ENCODE measurements at regions not wholly inside any gene's neighbourhood (a gene's known extent, or its start where the extent isn't known, plus 50 kb on each side); places are given as distances from the start of the nearest gene placed in this dataset.

DNA sequence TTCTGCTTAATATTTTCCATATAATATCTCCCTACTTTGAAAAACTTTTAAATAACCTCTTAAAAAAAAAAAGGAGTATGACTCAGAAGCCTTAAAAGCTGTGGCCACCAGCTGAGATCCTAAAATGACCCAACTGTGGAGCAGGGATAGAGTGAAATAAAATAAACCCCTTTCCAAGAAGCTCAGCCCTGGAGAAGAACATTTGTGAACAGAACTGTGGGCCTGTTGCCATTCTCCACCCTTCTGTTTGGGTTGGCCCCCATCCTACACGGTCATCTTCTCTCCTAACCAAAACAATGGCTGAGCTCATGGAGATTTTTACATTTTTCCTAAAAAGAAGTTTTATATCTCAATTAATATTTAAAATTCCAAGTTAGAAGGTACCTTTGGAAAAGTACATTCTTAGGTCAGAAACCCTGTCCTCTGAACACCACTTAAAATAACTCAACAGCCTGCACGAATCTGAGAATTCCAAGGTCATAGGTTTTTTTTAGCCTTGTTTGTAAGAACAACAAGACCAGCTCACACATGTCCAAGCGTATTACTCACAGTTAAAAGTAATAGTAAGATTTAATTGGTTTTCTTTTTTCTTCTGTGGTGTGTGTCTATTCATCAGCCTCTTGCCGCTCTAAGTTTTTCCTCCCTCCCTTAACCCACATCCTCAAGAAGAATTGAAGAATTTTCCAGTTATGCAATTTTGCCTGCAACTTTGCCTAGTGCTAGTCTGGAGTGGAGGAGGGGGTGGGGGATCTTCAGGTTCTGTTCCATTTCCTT, 107.7 kb upstream of the ERRFI1 start:
- intact Hi-C loops (cut with DNase I; ENCODE audit: low total_unique reads) = no loop called here

DNA sequence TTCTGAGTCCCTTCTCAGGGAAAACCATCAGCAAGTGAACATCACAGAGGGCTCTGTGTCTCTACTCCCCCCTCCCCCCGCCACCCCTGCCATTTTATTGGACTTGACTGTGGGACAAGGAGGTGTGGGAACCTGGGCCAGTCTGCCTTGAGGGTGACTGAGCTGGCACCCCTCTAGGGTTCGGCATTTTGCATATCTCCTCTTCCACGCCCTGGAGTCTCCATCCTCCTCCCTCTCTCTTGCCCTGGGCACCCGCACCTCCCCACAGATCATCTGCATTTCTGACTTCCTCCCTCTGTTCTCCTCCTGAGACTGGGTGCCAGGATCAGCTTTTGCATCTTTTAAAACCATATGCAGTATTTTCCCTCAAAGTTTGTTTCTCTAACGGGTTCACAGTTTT, 107.1 kb upstream of the ERRFI1 start:
- intact Hi-C loops (cut with DNase I; ENCODE audit: low total_unique reads) = no loop called here
- H3K4me3 ChIP-seq = no peak overlapping the region
- peak overlapping the region in 7 of 8 donors; percentile 7 to 71 (median 36) for H3K27ac ChIP-seq
- H3K27me3 ChIP-seq (replicated peaks in 1 of 7) = peaks cover 0 to 31% (median 0%) of the 10 kb centered on the region in 7 donors
- 47 to 83% (median 65%) methylated on average over 5 of the region's 5 CpGs for WGBS, 5 donors
- no peaks in the 10 kb centered on the region for H3K36me3 ChIP-seq
- no peak for TF ChIP-seq POLR2A (IDR thresholded peaks at IDR 0.05)
- TF ChIP-seq, protein P1, sequence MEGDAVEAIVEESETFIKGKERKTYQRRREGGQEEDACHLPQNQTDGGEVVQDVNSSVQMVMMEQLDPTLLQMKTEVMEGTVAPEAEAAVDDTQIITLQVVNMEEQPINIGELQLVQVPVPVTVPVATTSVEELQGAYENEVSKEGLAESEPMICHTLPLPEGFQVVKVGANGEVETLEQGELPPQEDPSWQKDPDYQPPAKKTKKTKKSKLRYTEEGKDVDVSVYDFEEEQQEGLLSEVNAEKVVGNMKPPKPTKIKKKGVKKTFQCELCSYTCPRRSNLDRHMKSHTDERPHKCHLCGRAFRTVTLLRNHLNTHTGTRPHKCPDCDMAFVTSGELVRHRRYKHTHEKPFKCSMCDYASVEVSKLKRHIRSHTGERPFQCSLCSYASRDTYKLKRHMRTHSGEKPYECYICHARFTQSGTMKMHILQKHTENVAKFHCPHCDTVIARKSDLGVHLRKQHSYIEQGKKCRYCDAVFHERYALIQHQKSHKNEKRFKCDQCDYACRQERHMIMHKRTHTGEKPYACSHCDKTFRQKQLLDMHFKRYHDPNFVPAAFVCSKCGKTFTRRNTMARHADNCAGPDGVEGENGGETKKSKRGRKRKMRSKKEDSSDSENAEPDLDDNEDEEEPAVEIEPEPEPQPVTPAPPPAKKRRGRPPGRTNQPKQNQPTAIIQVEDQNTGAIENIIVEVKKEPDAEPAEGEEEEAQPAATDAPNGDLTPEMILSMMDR (IDR thresholded peaks at IDR 0.05 in 8 of 11, conservative IDR thresholded peaks at IDR 0.05 in 3 of 11) = no peak
- no peak for TF ChIP-seq POLR2AphosphoS5 (IDR thresholded peaks at IDR 0.05)
- no peak for DNase-seq
- no peaks in the 10 kb centered on the region for H3K9me3 ChIP-seq
- peaks cover 0 to 24% (median 4%) of the 10 kb centered on the region in 6 donors for H3K4me1 ChIP-seq

More for the DNA sequence above, 107.7 kb upstream of the ERRFI1 start:
- no peak for DNase-seq
- peaks cover 0 to 24% (median 4%) of the 10 kb centered on the region in 6 donors for H3K4me1 ChIP-seq
- H3K9me3 ChIP-seq = no peaks in the 10 kb centered on the region
- no peaks in the 10 kb centered on the region for H3K36me3 ChIP-seq
- H3K27me3 ChIP-seq (replicated peaks in 1 of 7) = peaks cover 0 to 31% (median 0%) of the 10 kb centered on the region in 7 donors
- H3K27ac ChIP-seq = peak overlapping the region in 6 of 8 donors; percentile 19 to 71 (median 44)
- H3K4me3 ChIP-seq = no peak overlapping the region
- TF ChIP-seq POLR2AphosphoS5 (IDR thresholded peaks at IDR 0.05) = no peak
- TF ChIP-seq, protein P1 (IDR thresholded peaks at IDR 0.05 in 8 of 11, conservative IDR thresholded peaks at IDR 0.05 in 3 of 11) = no peak
- no peak for TF ChIP-seq POLR2A (IDR thresholded peaks at IDR 0.05)
- 49 to 59% (median 53%) methylated on average over 4 of the region's 4 CpGs for WGBS, 5 donors

DNA sequence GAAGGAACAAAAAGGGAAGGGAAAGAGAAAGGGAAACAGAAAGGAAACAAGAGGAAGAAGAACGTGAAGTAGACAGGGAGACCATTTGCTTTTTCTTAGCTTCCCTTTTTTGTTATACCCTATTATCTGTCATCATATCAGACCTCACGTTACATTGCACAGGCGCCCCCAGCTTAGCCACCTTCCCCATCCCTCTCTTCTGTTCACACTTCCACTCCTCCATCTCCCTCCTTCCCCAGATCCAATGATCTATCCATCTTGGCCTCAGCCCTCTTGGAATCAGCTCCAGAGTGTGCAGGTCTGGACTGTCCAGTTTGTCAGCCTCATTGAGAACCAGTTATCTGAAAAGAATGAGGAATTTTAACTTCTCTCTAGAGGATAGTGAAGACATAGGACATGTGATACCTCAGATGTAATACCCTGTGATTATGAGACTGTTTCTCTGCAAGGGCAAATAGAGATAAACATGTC, 101.1 kb upstream of the ERRFI1 start:
- Histone ChIP-seq H3K27ac (peak overlapping the region in 6 of 8 donors; percentile 11 to 79 (median 40)), H3K4me3 (no peak overlapping the region), H3K27me3 (replicated peaks in 1 of 7) (no peaks in the 10 kb centered on the region), H3K36me3 (no peaks in the 10 kb centered on the region), H3K9me3 (peaks cover 0 to 9% (median 0%) of the 10 kb centered on the region in 8 donors), H3K4me1 (peaks cover 0 to 17% (median 2%) of the 10 kb centered on the region in 6 donors)
- intact Hi-C loops (cut with DNase I; ENCODE audit: low total_unique reads) = no loop called here
- TF ChIP-seq, protein P1 (IDR thresholded peaks at IDR 0.05 in 8 of 11, conservative IDR thresholded peaks at IDR 0.05 in 3 of 11) = no peak
- no peak for TF ChIP-seq POLR2A (IDR thresholded peaks at IDR 0.05)
- TF ChIP-seq POLR2AphosphoS5 (IDR thresholded peaks at IDR 0.05) = no peak
- DNase-seq = no peak
- 34 to 50% (median 45%) methylated on average over 3 of the region's 3 CpGs for WGBS, 5 donors

Measured in spleen (tissue), 11 donors.